ENCODE measurements at regions not wholly inside any gene's neighbourhood (a gene's known extent, or its start where the extent isn't known, plus 50 kb on each side); places are given as distances from the start of the nearest gene placed in this dataset.
"Not testable (repeated sequence)": the region's sequence is repeated elsewhere in the genome, so short reads cannot be mapped to it uniquely, and the experiment has no call there.

DNA sequence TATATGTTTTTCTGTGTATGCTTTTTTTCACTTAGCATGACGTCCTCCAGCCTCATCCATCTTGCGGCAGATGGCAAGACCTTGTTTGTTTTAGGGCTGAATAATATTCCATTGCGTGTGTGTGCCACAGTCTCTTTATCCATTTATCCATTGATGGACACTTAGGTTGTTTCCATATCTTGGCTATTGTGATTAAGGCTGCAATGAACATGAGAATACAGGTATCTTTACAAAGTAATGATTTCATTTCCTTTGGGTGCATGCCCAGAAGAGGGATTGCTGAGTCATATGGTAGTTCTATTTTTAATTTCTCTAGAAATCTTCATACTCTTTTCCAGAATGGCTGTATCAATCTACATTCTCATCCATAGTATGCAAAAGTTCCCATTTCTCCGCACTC is 85.3 kb upstream of the ADCY2 start:
- not testable (repeated sequence) for H2AFZ ChIP-seq; H4K20me1 ChIP-seq (ENCODE audit: insufficient read depth, poor library complexity, severe bottlenecking); H3K79me2 ChIP-seq; H3K27ac ChIP-seq; H3K4me3 ChIP-seq; H3K36me3 ChIP-seq (replicated peaks; ENCODE audit: insufficient read depth, low read depth); H3K4me2 ChIP-seq; H3K4me1 ChIP-seq (ENCODE audit: insufficient read depth); H3K9me3 ChIP-seq (ENCODE audit: low read depth); H3K27me3 ChIP-seq; H3K9me2 ChIP-seq (replicated peaks; ENCODE audit: insufficient read depth); DNase-seq (ENCODE audit: low spot score)
- 91% methylated on average over 4 of the region's 4 CpGs for WGBS (ENCODE audit: low lambda C conversion rate, missing lambda C conversion rate)

DNA sequence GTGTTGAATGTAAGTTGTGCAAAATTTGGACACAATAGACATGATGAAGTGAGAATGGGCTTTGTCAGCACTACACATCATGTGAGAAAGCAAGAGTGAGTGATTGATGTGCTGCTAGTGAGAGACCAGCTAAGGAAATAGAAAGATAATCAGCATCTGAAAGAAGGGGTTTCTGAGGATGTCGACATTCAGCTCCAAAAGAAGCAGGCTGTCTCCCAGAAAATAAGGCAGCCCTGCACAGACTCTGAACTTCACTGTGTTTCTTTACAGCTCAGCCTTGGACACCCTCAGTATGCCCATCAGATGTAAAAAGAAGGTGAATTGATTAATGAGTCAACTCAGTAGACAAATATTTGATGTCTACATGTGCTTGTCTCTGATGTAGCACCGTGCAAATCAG is 80.8 kb upstream of the ADCY2 start:
- Histone ChIP-seq H3K27ac (no peak overlapping the region), H4K20me1 (ENCODE audit: insufficient read depth, poor library complexity, severe bottlenecking) (no peaks in the 10 kb centered on the region), H3K27me3 (peaks cover 3% of the 10 kb centered on the region), H3K4me1 (ENCODE audit: insufficient read depth) (no peaks in the 10 kb centered on the region), H2AFZ (no peak overlapping the region), H3K4me2 (no peak overlapping the region), H3K4me3 (no peak overlapping the region), H3K9me2 (replicated peaks; ENCODE audit: insufficient read depth) (no peaks in the 10 kb centered on the region), H3K79me2 (no peaks in the 10 kb centered on the region), H3K9me3 (ENCODE audit: low read depth) (no peaks in the 10 kb centered on the region), H3K36me3 (replicated peaks; ENCODE audit: insufficient read depth, low read depth) (no peaks in the 10 kb centered on the region)
- 55% methylated on average over 2 of the region's 2 CpGs for WGBS (ENCODE audit: low lambda C conversion rate, missing lambda C conversion rate)
- no peak for DNase-seq (ENCODE audit: low spot score)
- no peak for TF ChIP-seq EZH2 (IDR thresholded peaks at IDR 0.05; ENCODE audit: borderline replicate concordance)
- TF ChIP-seq, protein P1, sequence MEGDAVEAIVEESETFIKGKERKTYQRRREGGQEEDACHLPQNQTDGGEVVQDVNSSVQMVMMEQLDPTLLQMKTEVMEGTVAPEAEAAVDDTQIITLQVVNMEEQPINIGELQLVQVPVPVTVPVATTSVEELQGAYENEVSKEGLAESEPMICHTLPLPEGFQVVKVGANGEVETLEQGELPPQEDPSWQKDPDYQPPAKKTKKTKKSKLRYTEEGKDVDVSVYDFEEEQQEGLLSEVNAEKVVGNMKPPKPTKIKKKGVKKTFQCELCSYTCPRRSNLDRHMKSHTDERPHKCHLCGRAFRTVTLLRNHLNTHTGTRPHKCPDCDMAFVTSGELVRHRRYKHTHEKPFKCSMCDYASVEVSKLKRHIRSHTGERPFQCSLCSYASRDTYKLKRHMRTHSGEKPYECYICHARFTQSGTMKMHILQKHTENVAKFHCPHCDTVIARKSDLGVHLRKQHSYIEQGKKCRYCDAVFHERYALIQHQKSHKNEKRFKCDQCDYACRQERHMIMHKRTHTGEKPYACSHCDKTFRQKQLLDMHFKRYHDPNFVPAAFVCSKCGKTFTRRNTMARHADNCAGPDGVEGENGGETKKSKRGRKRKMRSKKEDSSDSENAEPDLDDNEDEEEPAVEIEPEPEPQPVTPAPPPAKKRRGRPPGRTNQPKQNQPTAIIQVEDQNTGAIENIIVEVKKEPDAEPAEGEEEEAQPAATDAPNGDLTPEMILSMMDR (IDR thresholded peaks at IDR 0.05; ENCODE audit: poor library complexity): no peak
- no peak for TF ChIP-seq EZH2phosphoT487 (IDR thresholded peaks at IDR 0.05; ENCODE audit: low read depth, severe bottlenecking, unreplicated experiment)

DNA sequence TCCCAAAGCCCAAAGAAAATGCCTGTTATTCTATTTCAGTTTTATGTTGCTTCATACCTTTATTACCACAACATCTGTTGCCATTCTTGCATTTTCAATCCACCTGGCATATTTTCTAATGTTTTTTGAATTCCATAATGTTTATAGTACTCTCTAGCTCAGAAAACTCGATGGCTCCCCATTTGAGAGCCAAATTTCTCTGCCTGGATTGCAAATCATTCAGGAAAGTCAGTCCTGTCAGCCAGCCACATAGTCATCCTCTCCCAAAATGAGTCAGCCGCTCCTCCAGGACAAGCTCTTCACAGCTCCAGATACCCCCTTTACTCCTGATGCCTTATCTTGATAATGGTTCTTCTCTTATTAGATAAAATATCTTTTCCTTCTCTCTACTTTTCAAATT is 78.2 kb upstream of the ADCY2 start:
- 57% methylated on average over 2 of the region's 2 CpGs for WGBS (ENCODE audit: low lambda C conversion rate, missing lambda C conversion rate)
- Histone ChIP-seq H3K9me2 (replicated peaks; ENCODE audit: insufficient read depth) (no peaks in the 10 kb centered on the region), H3K27me3 (peaks cover 3% of the 10 kb centered on the region), H3K4me3 (no peak overlapping the region), H2AFZ (no peak overlapping the region), H3K4me1 (ENCODE audit: insufficient read depth) (no peaks in the 10 kb centered on the region), H3K27ac (no peak overlapping the region), H3K4me2 (no peak overlapping the region), H3K79me2 (no peaks in the 10 kb centered on the region), H3K36me3 (replicated peaks; ENCODE audit: insufficient read depth, low read depth) (no peaks in the 10 kb centered on the region), H3K9me3 (ENCODE audit: low read depth) (no peaks in the 10 kb centered on the region), H4K20me1 (ENCODE audit: insufficient read depth, poor library complexity, severe bottlenecking) (no peaks in the 10 kb centered on the region)
- DNase-seq (ENCODE audit: low spot score): no peak
- TF ChIP-seq EZH2 (IDR thresholded peaks at IDR 0.05; ENCODE audit: borderline replicate concordance): no peak
- TF ChIP-seq, protein P1 (IDR thresholded peaks at IDR 0.05; ENCODE audit: poor library complexity): no peak
- TF ChIP-seq EZH2phosphoT487 (IDR thresholded peaks at IDR 0.05; ENCODE audit: low read depth, severe bottlenecking, unreplicated experiment): no peak

DNA sequence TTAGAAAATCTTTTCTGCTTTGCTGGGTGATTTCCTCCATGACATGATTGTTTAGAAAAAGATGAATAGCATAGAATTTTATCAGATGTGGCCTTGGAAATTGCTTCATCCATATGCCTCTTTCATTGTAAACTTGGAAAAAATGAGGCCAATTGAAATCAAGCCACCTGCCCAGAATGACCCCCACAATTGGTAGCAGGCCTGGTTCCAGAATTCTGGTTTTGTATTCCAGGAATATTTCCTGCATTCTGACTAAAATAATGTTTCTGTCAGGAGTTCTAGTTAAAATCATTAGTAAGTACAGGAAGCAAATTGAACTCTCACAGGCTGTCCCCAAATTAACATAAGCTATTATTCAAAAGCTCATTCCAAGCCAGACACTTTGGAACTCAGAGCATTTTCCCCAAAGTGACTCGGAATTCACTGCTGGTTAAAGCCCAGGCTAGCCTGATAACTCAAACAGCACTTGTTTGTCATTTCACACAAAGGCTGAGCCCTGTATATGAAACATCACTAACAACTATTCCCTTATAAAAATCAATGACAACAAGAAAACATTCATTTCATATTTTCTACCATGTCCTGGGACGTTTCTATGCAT is 75.1 kb upstream of the ADCY2 start:
- no peaks in the 10 kb centered on the region for H3K9me2 ChIP-seq (replicated peaks; ENCODE audit: insufficient read depth)
- H3K9me3 ChIP-seq (ENCODE audit: low read depth): no peaks in the 10 kb centered on the region
- H3K4me1 ChIP-seq (ENCODE audit: insufficient read depth): no peaks in the 10 kb centered on the region
- TF ChIP-seq EZH2 (IDR thresholded peaks at IDR 0.05; ENCODE audit: borderline replicate concordance) (no peak), EZH2phosphoT487 (IDR thresholded peaks at IDR 0.05; ENCODE audit: low read depth, severe bottlenecking, unreplicated experiment) (no peak)
- TF ChIP-seq, protein P1 (IDR thresholded peaks at IDR 0.05; ENCODE audit: poor library complexity): no peak
- H3K36me3 ChIP-seq (replicated peaks; ENCODE audit: insufficient read depth, low read depth): no peaks in the 10 kb centered on the region
- no peak for DNase-seq (ENCODE audit: low spot score)
- no peak overlapping the region for H3K4me2 ChIP-seq
- H3K79me2 ChIP-seq: no peaks in the 10 kb centered on the region
- no peak overlapping the region for H3K27ac ChIP-seq
- H2AFZ ChIP-seq: no peak overlapping the region
- H4K20me1 ChIP-seq (ENCODE audit: insufficient read depth, poor library complexity, severe bottlenecking): no peaks in the 10 kb centered on the region
- peaks cover 3% of the 10 kb centered on the region for H3K27me3 ChIP-seq
- no peak overlapping the region for H3K4me3 ChIP-seq
- 74% methylated on average over 2 of the region's 2 CpGs for WGBS (ENCODE audit: low lambda C conversion rate, missing lambda C conversion rate)
